ENCODE measurements at regions not wholly inside any gene's neighbourhood (a gene's known extent, or its start where the extent isn't known, plus 50 kb on each side); places are given as distances from the start of the nearest gene placed in this dataset.

DNA sequence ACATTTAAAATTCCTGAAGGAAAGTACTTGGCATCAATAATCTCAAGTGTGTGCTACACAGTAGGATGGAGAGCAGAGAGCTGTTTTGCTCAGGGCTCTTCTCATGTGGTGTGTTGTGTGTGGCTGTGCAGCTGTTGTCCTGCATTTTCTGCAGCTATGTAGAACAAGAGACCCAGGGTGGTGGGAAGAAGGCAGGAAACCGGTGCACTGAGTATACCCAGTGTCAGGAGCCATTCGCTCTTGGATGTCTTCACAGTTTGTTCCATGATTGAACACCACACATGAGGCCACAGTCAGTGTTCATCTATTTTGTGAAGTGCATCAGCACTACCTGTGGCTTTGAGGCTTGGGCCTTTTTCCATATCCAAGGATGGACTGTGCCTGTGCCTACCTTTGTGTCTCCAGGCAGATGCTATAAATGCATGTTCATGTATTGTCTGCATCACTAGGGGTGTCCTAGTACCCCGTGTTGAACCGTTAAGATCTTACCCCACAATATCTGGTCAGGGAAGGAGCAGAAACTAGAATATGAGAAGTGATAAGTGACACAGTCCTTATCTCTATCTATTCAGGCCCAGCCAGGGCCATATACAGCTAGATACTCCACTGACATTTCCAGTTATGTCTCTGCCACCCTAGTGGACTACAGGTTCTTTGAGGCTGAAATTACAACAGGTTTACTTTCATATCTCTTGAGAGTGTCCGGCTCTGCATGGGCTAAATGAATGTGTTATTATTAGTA, 194.3 kb downstream of the NR2F2 start:
- DNase-seq (ENCODE audit: low read depth, low spot score), result no peak

DNA sequence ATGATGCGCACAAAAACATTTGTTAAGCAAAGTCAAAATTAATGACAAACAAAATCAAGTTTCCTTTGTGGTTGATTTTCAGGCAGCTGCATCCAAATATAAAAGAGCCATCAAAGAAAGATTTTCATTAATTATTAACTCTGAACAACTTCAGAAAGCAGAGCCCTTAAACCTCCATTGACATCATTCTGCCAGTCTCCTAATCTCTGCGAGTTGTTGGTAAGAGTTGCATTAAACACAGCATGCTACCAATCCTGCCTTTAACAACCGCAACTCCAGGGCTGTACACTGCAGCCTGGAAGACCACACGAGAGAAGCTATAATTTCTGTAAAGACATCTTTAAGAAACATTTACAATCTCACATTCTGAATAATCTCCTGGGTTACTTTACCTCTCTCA, 204.6 kb downstream of the NR2F2 start:
- DNase-seq (ENCODE audit: low read depth, low spot score), result no peak

DNA sequence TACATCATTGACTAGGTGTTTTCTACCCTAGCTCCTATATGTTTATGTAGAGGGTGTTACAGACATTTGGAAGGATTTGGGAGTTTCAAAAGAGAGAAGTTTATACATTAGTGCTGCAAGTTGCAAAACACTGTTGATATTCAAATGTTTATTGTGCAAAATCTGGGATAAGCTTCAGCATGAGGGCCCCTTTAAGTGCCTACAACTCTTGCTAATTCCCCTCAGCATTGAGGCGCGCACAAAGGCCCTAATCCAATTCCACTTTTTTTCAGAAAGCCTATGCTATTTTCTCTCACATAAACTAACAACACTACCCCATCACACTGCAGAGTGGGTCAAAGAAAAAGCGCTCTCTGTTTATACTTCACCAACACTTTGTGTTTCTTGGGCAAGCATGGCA, 208.0 kb downstream of the NR2F2 start:
- DNase-seq (ENCODE audit: low read depth, low spot score), result no peak

DNA sequence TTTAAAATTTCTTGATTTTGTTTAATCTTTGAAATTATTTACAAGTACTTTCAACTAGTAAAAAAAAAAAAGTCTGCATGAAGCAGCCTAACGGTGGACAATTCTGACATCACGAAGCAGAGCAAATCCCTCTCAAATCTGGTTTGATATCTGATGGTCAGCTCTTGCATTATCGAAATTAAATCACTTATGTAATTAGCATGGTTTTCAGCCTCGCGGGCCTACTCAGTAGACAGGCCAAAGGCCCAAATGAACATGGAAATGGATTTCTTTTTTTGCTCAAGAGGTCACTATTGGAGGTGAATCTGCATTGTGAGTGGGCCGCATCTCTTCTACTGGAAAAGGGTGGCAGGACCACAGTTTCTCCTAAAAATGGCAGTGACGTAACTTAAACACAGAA, 209.8 kb downstream of the NR2F2 start:
- DNase-seq (ENCODE audit: low read depth, low spot score), result no peak

DNA sequence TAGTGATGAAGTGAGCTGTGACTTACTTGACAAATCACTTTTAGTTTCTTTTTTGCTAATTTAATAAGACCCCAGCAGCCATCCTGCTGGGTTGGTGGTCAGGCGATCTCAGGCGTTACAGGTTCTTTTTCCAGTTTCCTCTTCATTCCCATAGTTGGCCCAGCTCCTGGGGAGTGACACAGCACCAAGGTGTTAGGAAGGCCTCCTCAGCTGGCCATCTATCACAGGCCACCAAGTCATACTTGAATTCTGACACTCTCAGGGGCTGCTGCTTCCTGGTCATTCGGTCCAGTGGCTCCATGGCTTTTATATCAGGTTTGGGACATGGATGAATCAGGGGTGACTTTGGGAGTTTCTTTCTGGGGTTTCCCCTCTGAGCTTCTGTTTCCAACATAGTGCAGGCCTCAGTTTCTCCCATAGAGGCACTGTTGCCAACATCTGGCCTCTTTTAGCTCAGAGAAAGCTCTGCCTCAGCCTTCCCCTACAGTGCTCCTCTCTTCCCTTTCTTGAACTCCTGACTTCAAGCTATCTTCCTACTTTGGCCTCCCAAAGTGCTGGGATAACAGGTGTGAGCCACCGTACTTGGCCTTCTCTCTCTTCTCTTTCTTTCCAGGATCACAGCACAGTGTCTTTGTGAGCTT, 211.8 kb downstream of the NR2F2 start:
- no peak for DNase-seq (ENCODE audit: low read depth, low spot score)

DNA sequence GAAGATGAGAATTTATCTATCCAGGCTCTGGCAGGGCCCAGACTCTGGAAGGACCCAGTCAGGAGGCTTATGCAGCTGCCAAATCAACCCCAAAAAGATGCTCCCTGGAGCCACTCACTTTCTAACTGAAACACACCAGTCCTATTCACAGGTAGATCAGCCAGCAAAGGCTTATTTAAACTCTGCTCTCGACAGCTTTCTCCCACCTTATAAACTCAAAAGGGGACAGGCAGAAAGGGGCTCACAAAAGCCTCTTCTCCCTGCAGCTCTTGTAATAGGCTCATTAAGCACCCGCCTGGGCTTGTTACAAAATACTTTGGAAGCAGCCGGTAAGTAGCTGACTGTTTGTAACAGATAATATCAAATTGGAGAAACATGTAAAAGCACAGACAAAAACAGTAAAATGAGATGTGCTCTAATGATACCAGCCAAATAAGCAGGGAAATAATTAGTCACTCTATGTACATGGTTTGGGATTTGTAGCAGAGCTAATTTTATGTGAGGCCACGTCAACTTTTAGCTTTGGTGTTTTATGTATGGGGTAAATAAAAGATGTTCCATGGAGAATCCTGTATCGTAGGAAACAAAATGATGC, 213.8 kb downstream of the NR2F2 start:
- DNase-seq (ENCODE audit: low read depth, low spot score), result no peak

DNA sequence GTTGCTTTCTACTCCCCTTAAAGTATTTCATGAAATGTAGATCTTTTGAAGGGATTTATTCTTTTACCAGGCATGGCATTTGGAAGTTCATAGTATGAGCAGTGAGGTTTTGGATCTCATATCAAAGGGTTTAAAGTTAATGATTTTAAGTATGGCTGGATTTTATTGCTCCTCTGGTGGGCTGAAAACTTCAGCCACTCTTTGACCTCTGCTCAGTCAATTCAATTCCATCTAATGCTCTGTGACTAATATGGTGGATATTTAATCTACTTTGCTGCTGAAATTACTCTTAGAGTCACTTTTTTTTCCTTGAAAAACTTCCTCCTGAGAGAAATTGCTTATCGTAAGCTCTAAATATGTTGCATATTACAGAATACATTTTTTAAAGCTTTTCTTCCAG, 218.6 kb downstream of the NR2F2 start:
- no peak for DNase-seq (ENCODE audit: low read depth, low spot score)

DNA sequence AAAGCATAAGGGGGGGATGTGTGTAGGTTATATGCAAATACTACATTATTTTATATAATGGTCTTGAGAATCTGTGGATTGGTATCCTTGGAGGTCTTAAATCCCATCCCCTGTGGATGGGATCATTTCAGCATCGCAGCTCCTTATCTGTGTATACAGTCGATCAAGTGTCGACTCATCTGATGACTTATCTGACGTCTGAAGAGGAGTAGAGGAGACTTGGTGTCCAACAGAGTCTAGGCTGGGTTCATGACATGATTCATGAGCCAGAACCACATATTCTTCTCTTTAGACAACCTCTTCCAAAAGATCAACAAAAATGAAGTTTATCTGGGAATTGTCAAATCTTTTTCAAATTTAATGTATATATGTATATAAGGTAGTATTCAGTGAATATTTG, 220.7 kb downstream of the NR2F2 start:
- DNase-seq (ENCODE audit: low read depth, low spot score), result no peak

DNA sequence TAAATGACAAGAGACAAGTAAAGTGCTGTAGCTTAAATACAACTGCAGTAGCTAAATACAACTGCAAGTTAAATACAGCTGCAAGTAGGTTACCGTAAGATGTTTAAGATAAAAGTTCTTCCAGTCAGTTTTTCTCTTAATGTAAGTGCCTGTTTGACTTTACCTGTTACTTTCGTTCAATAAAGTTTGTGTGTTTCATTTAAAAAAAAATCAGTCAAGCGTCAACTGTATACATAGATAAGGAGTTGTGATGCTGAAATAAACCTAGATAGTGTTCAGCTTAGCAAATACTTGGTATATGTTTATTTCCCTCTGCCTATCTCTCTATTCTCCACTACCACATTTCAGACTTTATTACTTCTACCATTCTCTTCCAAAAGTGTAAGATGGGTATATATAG, 221.2 kb downstream of the NR2F2 start:
- DNase-seq (ENCODE audit: low read depth, low spot score), result no peak

DNA sequence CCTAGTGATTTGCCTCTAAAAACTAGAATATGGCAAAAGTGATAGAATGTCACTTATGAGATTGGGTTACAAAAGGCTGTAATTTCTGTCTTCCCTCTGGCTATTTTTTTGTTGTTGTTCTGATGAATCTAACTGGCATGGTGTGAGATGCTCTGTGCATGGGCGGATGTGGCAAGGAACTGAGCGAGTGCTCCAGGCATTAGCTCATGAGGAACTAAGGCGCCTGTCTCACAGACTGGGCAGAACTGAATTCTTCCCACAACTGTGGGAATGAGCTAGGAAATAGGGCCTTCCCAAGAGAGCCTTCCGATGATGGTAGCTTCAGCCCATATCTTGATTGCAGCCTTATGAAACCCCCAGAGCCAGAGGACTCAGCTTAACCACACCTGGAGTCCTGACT, 222.5 kb downstream of the NR2F2 start:
- DNase-seq (ENCODE audit: low read depth, low spot score), result no peak

DNA sequence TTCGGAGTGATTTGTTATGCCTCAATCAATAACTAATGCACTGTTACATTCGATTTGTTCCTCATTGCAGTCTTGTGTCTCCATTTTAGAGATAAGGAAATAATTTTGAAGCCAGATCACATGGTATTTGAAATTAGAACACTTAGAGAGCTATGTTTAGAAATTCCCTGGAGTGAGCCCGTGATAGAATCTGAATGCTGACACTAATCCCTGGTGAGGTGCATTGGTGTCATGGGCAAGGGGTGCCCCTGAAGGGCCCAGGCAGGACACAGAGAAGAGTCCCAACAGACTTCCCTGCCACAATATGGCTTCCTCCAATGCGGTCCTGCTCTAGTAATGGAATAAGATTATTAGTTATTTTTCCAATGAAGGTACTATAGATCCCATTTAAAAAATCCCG, 223.0 kb downstream of the NR2F2 start:
- no peak for DNase-seq (ENCODE audit: low read depth, low spot score)

DNA sequence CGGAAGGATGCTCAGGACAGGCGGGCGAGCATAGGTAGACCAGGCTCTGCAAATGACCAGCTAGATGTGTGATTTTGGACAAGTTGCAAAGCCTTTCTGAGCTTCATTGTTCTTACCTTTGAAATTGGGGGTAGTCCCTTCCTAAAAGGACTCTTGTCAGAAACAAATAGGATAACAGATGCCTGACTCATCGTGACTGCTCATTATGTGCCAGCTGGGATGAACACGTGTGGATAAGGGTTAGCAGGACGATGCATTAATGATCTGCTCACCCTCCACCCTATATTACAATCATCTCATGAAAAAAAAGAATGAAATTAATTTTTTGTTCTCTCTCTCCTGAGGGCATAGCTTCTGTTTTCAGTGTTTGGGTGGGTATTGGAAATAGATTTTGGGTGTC, 223.4 kb downstream of the NR2F2 start:
- no peak for DNase-seq (ENCODE audit: low read depth, low spot score)

DNA sequence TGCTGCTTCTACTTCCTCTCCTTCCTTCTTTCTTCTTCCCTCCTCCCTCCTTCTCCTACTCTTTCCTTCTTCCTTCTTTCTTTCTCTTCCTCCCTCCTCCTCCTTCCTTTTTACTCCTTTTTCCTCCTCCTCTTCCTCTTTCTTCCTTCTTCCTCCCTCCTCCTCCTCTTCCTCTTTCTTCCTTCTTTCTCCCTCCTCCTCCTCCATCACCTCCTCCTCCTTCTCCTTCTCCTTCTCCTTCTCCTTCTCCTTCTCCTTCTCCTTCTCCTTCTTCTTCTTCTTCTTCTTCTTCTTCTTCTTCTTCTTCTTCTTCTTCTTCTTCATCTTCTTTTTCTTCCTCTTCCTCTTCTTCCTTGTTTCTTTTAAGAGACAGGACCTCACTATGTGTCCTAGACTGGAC, 224.0 kb downstream of the NR2F2 start:
- no peak for DNase-seq (ENCODE audit: low read depth, low spot score)

DNA sequence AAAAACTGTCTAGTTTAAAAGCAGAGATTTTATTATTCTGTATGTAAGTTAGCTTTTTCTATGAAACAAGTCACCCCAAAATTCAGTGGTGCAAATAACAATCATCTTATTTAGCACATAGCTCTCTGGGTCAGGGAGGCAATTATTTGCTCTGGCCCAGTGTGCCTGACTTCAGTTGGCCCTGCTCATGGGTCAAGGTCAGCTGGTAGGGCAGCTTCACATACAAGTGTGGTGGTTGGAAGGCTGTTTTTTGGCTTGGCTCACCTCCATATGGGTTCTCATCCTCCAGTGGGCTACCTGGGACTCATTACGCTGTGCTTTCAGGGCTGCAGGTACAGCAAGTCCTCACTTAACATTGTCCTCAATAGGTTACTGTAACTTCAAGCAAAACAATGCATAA, 228.6 kb downstream of the NR2F2 start:
- DNase-seq (ENCODE audit: low read depth, low spot score), result no peak

DNA sequence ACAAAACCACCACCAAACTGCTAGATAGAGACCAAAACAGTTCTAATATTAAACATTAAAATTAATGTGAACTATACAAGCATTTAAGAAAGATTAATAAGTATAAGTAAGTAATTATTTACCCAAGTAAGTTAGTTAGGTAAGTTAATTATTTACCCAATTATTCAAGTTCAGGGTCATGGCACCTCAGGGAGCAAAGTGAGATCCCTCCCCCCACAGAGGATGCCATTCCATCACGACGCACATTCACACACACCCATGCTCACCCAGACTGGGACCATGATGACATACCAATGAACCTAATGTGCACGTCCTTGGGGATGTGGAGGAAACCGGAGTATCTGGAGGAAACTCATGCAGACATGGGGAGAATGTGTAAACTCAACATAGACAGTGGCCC, 229.1 kb downstream of the NR2F2 start:
- DNase-seq (ENCODE audit: low read depth, low spot score), result no peak

DNA sequence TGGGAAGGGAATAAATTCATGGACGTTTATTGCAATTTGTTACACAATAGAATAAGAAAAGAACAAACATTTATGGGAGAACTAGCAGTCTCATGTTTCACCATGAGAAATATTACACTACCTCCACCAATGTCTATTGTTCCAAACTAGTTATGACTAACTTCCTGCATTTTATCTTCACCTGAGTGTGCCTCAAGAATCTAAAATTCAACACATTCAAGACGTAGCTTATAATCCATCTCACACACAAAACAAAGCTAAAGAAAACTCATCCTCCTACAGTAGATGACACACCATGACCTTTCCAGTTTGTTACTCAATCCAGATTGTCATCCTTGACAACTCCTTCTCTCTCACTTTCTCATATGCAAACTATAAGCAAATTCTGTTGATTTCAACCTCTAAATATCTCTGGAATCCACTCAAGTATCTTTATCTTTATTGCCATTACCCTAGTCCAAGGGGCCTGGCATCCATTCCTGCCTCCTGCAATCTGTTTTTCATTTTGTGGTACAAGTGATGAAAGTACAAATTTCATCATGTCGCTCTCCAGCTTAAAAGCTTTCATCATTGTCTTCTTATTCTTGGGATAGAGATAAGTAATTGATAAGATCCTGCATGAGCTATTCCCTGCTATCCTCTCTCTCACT, 229.9 kb downstream of the NR2F2 start:
- no peak for DNase-seq (ENCODE audit: low read depth, low spot score)

DNA sequence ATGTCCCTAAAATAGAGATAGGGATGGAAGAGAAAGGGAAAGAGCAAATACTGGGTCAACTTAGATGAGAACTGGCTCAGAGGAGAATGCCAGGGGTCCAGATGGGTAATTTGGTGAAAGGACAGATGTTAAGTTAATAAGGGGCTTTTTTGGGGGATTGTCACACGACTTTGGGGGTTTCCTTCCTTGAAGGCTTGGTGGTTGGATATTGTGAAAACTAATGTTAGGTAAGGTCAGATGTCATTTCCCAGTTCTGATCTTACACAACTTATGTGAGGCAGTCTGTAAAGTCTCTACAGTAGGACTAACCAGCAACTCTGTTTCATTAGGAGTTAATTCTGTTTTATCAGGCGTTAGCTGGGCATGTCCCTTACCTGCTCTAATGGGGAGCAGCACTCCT, 231.1 kb downstream of the NR2F2 start:
- no peak for DNase-seq (ENCODE audit: low read depth, low spot score)

DNA sequence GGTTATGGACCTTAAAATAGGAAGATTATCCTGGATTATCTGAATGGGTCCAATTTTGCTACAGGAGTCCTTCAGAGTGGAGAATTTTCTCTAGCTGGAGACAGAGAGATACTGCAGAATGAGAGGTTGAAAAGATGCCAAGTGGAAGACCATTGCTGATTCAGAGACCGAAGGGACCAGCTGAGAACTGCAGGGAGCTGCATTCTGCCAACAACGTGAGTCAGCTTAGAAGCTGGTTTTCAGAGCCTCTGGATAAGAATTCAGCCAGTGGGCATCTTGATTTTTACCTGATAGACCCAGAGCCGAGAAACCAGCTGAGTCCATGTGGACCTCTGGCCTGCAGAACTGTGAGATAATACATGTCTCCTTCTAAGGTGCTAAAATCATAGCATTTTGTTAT, 234.0 kb downstream of the NR2F2 start:
- no peak for DNase-seq (ENCODE audit: low read depth, low spot score)

DNA sequence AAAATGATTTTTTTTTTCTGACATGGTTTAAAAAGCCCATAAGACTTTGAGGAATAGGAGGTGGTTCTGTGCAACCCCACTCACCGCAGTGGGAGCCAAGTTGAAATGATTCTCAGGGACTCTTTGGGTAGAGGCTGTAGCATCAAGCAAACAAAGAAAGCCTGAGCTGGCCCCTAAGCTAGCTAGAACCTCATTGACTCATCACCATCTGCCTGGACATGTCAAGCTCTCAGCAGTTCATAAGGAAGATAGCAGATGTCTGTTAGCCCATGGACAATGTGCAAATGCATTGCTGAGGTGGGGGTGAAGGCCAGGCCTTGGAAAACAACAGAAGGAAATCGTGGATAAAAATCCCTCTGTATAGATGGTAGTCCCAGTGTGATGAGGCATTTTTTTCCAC, 234.8 kb downstream of the NR2F2 start:
- no peak for DNase-seq (ENCODE audit: low read depth, low spot score)

DNA sequence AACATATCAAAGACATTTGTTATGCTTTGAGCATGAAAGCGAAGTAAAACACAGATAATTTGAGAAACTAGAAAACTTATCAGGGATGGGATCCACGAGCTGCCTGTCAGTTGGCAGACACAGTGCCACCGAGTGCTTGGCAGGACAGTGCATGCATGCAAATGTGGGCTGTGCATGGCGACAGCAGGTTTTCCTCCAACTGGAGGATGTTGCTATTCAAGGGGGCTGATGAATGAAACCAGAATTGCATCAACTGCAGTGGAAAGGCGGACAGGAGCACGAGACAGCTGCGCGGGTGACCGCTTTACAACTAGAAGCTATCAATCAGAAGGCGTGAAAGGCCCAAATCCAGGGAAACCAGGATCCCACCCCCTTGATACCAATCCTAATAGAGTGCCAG, 244.3 kb downstream of the NR2F2 start:
- DNase-seq (ENCODE audit: low read depth, low spot score), result no peak

DNA sequence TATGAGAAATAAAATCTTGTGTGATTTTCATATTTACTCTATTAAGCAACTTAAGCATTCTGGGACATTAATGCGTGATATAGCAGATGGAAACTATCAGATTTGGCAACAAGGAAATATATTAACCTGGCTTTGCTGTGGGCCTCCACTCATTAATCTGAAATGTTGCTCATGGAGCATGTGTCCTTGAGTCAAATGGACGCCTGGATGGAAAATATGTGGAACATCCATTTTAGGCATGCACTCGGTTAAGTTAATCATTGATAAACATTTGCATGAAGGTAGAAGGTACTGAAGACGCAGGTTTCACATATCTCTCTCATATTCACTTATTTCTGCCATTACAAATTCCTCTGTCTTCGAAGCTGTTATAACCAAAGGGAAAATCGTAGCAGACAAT, 246.1 kb downstream of the NR2F2 start:
- DNase-seq (ENCODE audit: low read depth, low spot score), result no peak

DNA sequence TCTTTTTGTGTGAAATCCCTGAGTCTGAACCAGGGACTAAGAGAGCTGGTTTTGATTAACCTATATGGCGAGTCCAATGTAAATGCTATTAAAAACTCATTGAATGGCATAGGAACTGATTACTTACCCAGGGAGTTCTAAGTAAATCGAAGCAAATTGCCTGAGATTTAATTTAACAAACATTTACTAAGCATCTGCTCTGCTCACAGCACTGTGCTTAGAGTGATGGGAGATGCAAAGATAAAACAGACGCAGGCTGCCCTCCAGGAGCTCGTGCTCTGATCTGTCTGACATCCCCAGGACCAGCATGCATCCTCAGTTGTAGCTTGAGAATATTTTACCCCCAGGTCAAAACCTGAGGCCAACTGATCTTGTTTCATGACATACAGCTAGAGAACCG, 247.9 kb downstream of the NR2F2 start:
- no peak for DNase-seq (ENCODE audit: low read depth, low spot score)

DNA sequence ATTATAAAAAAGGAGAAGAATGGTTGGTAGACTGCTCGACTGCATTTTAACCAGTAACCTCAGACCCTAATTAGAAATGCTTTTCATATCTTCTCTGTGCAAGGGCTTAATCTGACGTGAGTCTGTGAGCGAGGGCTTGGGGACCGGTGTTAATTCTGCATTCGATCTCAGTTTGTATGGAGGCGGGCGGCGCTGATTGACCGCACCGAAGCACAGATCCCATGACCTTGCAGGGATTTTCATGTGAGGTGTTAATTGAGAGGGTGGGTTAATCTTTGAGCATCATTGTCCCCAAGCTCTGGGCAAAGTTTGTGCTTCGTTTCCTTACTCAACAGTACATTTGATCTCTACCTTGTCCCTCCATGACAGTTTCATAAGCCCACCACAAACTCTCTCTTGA, 250.9 kb downstream of the NR2F2 start:
- no peak for DNase-seq (ENCODE audit: low read depth, low spot score)
